Progenitor cell of endocrine pancreas (in vitro differentiated cells): ENCODE measurements at regions not wholly inside any gene's neighbourhood (a gene's known extent, or its start where the extent isn't known, plus 50 kb on each side); places are given as distances from the start of the nearest gene placed in this dataset.
A peak's percentile ranks its signal among the peaks of the same experiment; 100 is the strongest.

Experiments
- DNase-seq: peaks from one replicate; pipeline ENCODE4 v3.0.0; 2021; ENCODE audit warnings: low spot score; ENCODE audit not compliant: unreplicated experiment
- H3K27ac Mint-ChIP-seq: 2 replicates; pipeline ENCODE4 v1.8.0; 2021; ENCODE audit warnings: mild to moderate bottlenecking, moderate library complexity, mixed read lengths
- H3K27me3 Mint-ChIP-seq: 2 replicates; pipeline ENCODE4 v1.8.0; 2021; ENCODE audit warnings: mixed read lengths
- H3K36me3 Mint-ChIP-seq: 2 replicates; pipeline ENCODE4 v1.8.0; 2022; ENCODE audit warnings: mixed read lengths; ENCODE audit not compliant: insufficient read depth
- H3K4me1 Mint-ChIP-seq: 2 replicates; pipeline ENCODE4 v1.8.0; 2021; ENCODE audit warnings: low read depth, mixed read lengths
- H3K4me3 Mint-ChIP-seq: 2 replicates; pipeline ENCODE4 v1.8.0; 2021; ENCODE audit warnings: low read depth, mild to moderate bottlenecking, moderate library complexity, mixed read lengths
- H3K9me3 Mint-ChIP-seq: 2 replicates; pipeline ENCODE4 v1.8.0; 2021; ENCODE audit warnings: low read depth, mixed read lengths
- TF ChIP-seq, protein P1 (sequence below): fragments of 200-600 bp; sonication (generic); IDR thresholded peaks from one replicate; pipeline ENCODE4 v1.5.0; 2021; ENCODE audit warnings: antibody characterized with exemption, mild to moderate bottlenecking; ENCODE audit not compliant: unreplicated experiment

DNA sequence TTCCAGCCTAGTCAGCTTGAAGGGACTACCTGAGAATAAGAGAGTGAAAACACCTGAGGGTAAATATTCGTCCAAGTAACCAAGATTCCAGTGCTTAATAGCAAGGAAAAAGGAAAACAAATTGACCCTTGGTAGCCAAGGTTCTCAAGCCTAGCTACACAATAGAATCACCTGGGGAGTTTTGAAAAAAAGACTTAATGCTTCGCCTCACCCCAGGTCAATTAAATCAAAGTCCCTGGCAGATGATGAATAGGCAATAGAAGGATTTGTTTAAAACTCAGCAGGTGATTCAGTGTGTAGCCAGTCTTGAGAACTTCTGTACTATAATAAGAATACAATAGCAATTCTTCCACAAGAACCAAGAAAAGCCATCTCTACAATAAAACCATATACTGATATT, 500.2 kb downstream of the XIRP2 start:
- no peaks in the 10 kb centered on the region for H3K27me3 Mint-ChIP-seq
- H3K36me3 Mint-ChIP-seq: peaks cover 7% of the 10 kb centered on the region
- DNase-seq: no peak
- peak overlapping the region; percentile 51 for H3K27ac Mint-ChIP-seq
- no peak overlapping the region for H3K4me3 Mint-ChIP-seq
- TF ChIP-seq, protein P1, sequence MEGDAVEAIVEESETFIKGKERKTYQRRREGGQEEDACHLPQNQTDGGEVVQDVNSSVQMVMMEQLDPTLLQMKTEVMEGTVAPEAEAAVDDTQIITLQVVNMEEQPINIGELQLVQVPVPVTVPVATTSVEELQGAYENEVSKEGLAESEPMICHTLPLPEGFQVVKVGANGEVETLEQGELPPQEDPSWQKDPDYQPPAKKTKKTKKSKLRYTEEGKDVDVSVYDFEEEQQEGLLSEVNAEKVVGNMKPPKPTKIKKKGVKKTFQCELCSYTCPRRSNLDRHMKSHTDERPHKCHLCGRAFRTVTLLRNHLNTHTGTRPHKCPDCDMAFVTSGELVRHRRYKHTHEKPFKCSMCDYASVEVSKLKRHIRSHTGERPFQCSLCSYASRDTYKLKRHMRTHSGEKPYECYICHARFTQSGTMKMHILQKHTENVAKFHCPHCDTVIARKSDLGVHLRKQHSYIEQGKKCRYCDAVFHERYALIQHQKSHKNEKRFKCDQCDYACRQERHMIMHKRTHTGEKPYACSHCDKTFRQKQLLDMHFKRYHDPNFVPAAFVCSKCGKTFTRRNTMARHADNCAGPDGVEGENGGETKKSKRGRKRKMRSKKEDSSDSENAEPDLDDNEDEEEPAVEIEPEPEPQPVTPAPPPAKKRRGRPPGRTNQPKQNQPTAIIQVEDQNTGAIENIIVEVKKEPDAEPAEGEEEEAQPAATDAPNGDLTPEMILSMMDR: no peak
- peaks cover 9% of the 10 kb centered on the region for H3K9me3 Mint-ChIP-seq
- H3K4me1 Mint-ChIP-seq: peaks cover 41% of the 10 kb centered on the region

GRCh38 chr2:167386694-167387093, 498.4 kb downstream of the XIRP2 start:
- H3K27me3 Mint-ChIP-seq: no peaks in the 10 kb centered on the region
- no peak for DNase-seq
- H3K9me3 Mint-ChIP-seq: peaks cover 9% of the 10 kb centered on the region
- no peak overlapping the region for H3K4me3 Mint-ChIP-seq
- H3K36me3 Mint-ChIP-seq: peaks cover 6% of the 10 kb centered on the region
- H3K27ac Mint-ChIP-seq: peak overlapping the region; percentile 44
- TF ChIP-seq, protein P1: no peak
- peaks cover 41% of the 10 kb centered on the region for H3K4me1 Mint-ChIP-seq

- H3K4me1 Mint-ChIP-seq: peaks cover 34% of the 10 kb centered on the region
- no peak overlapping the region for H3K27ac Mint-ChIP-seq
- H3K27me3 Mint-ChIP-seq: no peaks in the 10 kb centered on the region
- no peak for DNase-seq
- H3K9me3 Mint-ChIP-seq: peaks cover 4% of the 10 kb centered on the region
- TF ChIP-seq, protein P1: no peak
- no peak overlapping the region for H3K4me3 Mint-ChIP-seq
- H3K36me3 Mint-ChIP-seq: peaks cover 3% of the 10 kb centered on the region
Measured at GRCh38 chr2:167383610-167384194, 495.4 kb downstream of the XIRP2 start.

- DNase-seq: no peak
- TF ChIP-seq, protein P1: no peak
- no peak overlapping the region for H3K27ac Mint-ChIP-seq
- no peak overlapping the region for H3K4me3 Mint-ChIP-seq
- no peaks in the 10 kb centered on the region for H3K27me3 Mint-ChIP-seq
- peaks cover 4% of the 10 kb centered on the region for H3K36me3 Mint-ChIP-seq
- peaks cover 12% of the 10 kb centered on the region for H3K9me3 Mint-ChIP-seq
- peaks cover 22% of the 10 kb centered on the region for H3K4me1 Mint-ChIP-seq
Measured at GRCh38 chr2:167381349-167381748, 493.1 kb downstream of the XIRP2 start.

DNA sequence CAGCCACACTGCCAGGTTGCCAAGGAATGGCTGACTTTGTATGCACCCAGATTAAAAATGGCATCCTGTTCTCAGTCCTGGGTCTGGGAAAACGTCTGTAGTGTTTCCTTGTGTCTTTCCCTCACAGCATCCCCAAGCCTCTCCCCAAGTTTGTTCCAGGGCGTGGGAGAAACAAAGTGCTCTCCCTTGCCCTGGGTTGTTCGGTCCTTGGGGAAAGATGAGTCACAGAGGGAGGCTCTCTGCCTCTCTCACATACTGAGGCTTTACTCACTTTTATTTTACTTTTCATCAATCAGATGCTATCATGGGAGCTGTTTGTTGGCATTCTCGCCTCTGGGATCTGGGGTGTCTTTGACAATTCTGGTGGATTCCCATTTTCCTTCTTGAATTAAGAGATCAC, 492.3 kb downstream of the XIRP2 start:
- no peak for DNase-seq
- TF ChIP-seq, protein P1: no peak
- Mint-ChIP-seq H3K4me3 (no peak overlapping the region), H3K36me3 (peaks cover 4% of the 10 kb centered on the region), H3K4me1 (peaks cover 15% of the 10 kb centered on the region), H3K27ac (no peak overlapping the region), H3K9me3 (peaks cover 12% of the 10 kb centered on the region), H3K27me3 (no peaks in the 10 kb centered on the region)
